B cell (primary cell): ENCODE measurements at regions not wholly inside any gene's neighbourhood (a gene's known extent, or its start where the extent isn't known, plus 50 kb on each side); places are given as distances from the start of the nearest gene placed in this dataset.

Experiments used
- ATAC-seq: fragments of 200-7000 bp; cut with Tn5 transposase; one replicate; pipeline ENCODE4 v1.10.0; 2021; ENCODE audit warnings: low read depth, mild to moderate bottlenecking, moderate number of reproducible peaks, moderate library complexity
- CTCF ChIA-PET: fragments of 350-600 bp; sonication (Branson Sonifier 250); formaldehyde crosslinking; loops from one replicate; lab custom pipeline; 2021; ENCODE audit warnings: antibody characterized with exemption, inconsistent platforms; lab: Charles Lee
- POLR2A ChIA-PET: fragments of 350-600 bp; sonication (Branson Sonifier 250); formaldehyde crosslinking; loops from one replicate; lab custom pipeline; 2021; ENCODE audit warnings: antibody characterized with exemption; lab: Charles Lee
- DNase-seq: peaks from one replicate; pipeline ENCODE4 v3.0.0; 2013
- H2AFZ ChIP-seq: 2 replicates; pipeline ENCODE4 v1.6.1; 2012; ENCODE audit warnings: mild to moderate bottlenecking, low read depth, low read length; ENCODE audit not compliant: insufficient read depth, poor library complexity, severe bottlenecking
- H3K27ac ChIP-seq, 2 donors: 1 replicate in 1 of 2; 2 replicates in 1 of 2; pipeline ENCODE4 v1.5.1; 2012 to 2013; ENCODE audit warnings: low read length in 2 of 2, mild to moderate bottlenecking in 2 of 2, moderate library complexity in 1 of 2
- H3K27me3 ChIP-seq, 4 experiments: fragments of 200-600 bp in 1 of 4; sonication (generic) in 1 of 4; replicated peaks in 1 of 4; 1 replicate in 2 of 4; 2 replicates in 2 of 4; pipeline versions ENCODE4 v1.6.1 to v1.7.0; 2013 to 2016; ENCODE audit warnings: low read length in 3 of 4, mild to moderate bottlenecking in 2 of 4, mixed read lengths in 1 of 4, moderate library complexity in 1 of 4; ENCODE audit not compliant: insufficient read depth in 4 of 4, control insufficient read depth in 3 of 4; ENCODE audit errors: control extremely low read depth in 1 of 4
- H3K36me3 ChIP-seq, 2 experiments: replicated peaks in 1 of 2; 1 replicate in 1 of 2; 2 replicates in 1 of 2; pipeline versions ENCODE4 v1.6.1 to v1.7.1; 2013; ENCODE audit warnings: low read length in 1 of 2; ENCODE audit not compliant: insufficient read depth in 2 of 2, control insufficient read depth in 1 of 2; ENCODE audit errors: control extremely low read depth in 1 of 2, extremely low read depth in 1 of 2
- H3K4me1 ChIP-seq, 2 donors: fragments of 200-600 bp in 1 of 2; sonication (generic) in 1 of 2; 1 replicate in 1 of 2; 2 replicates in 1 of 2; pipeline versions ENCODE4 v1.5.1 to v1.6.1; 2013 to 2017; ENCODE audit warnings: low read length in 2 of 2; ENCODE audit not compliant: control insufficient read depth in 2 of 2, insufficient read depth in 2 of 2
- H3K4me2 ChIP-seq: replicated peaks from 2 replicates; pipeline ENCODE3; 2012; ENCODE audit warnings: mild to moderate bottlenecking, low read depth, low read length; ENCODE audit not compliant: poor library complexity, severe bottlenecking
- H3K4me3 ChIP-seq, 5 experiments: fragments of 200-600 bp in 1 of 5; sonication (generic) in 1 of 5; 1 replicate in 3 of 5; 2 replicates in 2 of 5; pipeline versions ENCODE4 v1.5.1 to v1.7.0; 2011 to 2016; ENCODE audit warnings: low read length in 4 of 5, mild to moderate bottlenecking in 4 of 5, low read depth in 2 of 5, control low read depth in 1 of 5, moderate library complexity in 1 of 5; ENCODE audit not compliant: insufficient read depth in 1 of 5; ENCODE audit errors: control extremely low read depth in 1 of 5, extremely low read depth in 1 of 5
- H3K79me2 ChIP-seq: fragments of 200-600 bp; sonication (generic); one replicate; pipeline ENCODE4 v1.6.0; 2016; ENCODE audit warnings: low read length; ENCODE audit not compliant: control insufficient read depth, insufficient read depth
- H3K9ac ChIP-seq: fragments of 200-600 bp; sonication (generic); 2 replicates; pipeline ENCODE4 v1.6.1; 2017; ENCODE audit warnings: mild to moderate bottlenecking, low read length, moderate library complexity
- H3K9me3 ChIP-seq, 3 donors: one replicate each; pipeline versions ENCODE4 v1.6.1 to v1.7.1; 2013; ENCODE audit warnings: low read length in 2 of 3; ENCODE audit not compliant: control insufficient read depth in 2 of 3, insufficient read depth in 1 of 3; ENCODE audit errors: control extremely low read depth in 1 of 3
- H4K20me1 ChIP-seq: 2 replicates; pipeline ENCODE4 v1.6.0; 2012; ENCODE audit warnings: mild to moderate bottlenecking, low read length; ENCODE audit not compliant: insufficient read depth, control insufficient read depth, poor library complexity, severe bottlenecking
- H3K27ac Mint-ChIP-seq: one replicate; pipeline ENCODE4 v1.8.0; 2021; ENCODE audit warnings: mixed read lengths
- H3K27me3 Mint-ChIP-seq: one replicate; pipeline ENCODE4 v1.8.0; 2021; ENCODE audit warnings: mixed read lengths
- H3K4me1 Mint-ChIP-seq: one replicate; pipeline ENCODE4 v1.8.0; 2021; ENCODE audit warnings: mixed read lengths
- H3K4me3 Mint-ChIP-seq: one replicate; pipeline ENCODE4 v1.8.0; 2021; ENCODE audit warnings: mixed read lengths
- H3K9me3 Mint-ChIP-seq: one replicate; pipeline ENCODE4 v1.8.0; 2022; ENCODE audit warnings: mixed read lengths; ENCODE audit not compliant: insufficient read depth
- EZH2 ChIP-seq: IDR thresholded peaks from 2 replicates; pipeline ENCODE4 v1.6.1; 2012; ENCODE audit warnings: borderline replicate concordance, low read depth, mild to moderate bottlenecking, moderate library complexity, low read length; ENCODE audit not compliant: insufficient read depth, poor library complexity, severe bottlenecking
- WGBS: methylation state at CpG from one replicate; pipeline ENCODE4 v1.1.5; 2013; ENCODE audit warnings: missing lambda C conversion rate; ENCODE audit not compliant: insufficient coverage; 5-methylcytosine and 5-hydroxymethylcytosine counted together
- intact Hi-C: fragments of 100-400 bp; cut with micrococcal nuclease; formaldehyde crosslinking; loops from one replicate; pipeline ENCODE4 v1.10.0; 2022
- TF ChIP-seq, protein P1 (sequence below): fragments of 200-600 bp; IDR thresholded peaks from one replicate; pipeline ENCODE4 v1.8.0; 2022; ENCODE audit warnings: antibody characterized with exemption, mild to moderate bottlenecking

DNA sequence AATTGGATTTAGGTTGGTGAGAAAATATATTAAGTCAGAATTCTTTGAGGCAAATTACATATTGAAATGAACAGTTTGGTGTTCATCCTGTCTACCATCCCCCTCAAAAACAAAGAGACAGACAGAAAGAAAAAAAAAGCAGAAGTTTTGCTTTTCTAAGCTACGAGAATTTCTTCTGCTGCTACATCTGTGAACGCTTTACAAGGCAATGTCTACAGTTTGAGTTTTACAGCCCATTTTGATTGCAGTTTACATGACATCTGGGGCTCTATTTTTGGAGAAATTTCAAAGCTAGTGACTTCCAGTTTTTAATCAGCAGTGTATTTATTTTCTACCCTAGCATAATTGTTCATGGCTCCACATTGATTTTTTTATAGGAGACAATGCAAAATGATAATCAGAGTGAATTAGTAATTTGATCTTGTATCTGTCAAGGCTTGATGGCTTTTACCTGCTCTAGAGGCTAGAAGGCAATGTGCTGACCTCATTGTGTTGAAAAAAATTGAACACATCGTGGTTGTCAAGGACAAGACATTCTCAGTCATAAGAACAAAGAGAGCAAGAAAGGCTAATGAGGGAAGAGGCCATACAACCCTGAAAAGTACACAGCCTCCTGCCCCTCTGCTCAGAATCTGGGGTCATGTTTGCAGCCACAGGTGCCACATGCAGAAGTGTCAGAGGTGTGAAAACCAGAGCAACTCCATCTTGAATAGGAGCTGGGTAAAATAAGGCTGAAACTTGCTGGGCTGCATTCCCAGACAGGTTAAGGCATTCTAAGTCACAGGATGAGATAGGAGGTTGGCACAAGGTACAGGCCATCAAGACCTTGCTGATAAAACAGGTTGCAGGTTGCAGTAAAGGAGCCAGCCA lies 201.0 kb upstream of the CAMK1G start:
- CTCF ChIA-PET = no interaction called here
- Histone ChIP-seq H3K4me2 (no peak overlapping the region), H3K4me3 (no peak overlapping the region), H3K79me2 (no peaks in the 10 kb centered on the region), H3K36me3 (no peaks in the 10 kb centered on the region), H3K27me3 (no peaks in the 10 kb centered on the region), H3K27ac (no peak overlapping the region), H4K20me1 (no peaks in the 10 kb centered on the region), H3K9me3 (no peaks in the 10 kb centered on the region), H3K9ac (no peak overlapping the region), H3K4me1 (no peaks in the 10 kb centered on the region), H2AFZ (no peak overlapping the region)
- POLR2A ChIA-PET = no interaction called here
- intact Hi-C loops = no loop called here
- Mint-ChIP-seq H3K4me3 (no peak overlapping the region), H3K27ac (no peak overlapping the region), H3K4me1 (no peaks in the 10 kb centered on the region), H3K27me3 (no peaks in the 10 kb centered on the region), H3K9me3 (no peaks in the 10 kb centered on the region)
- ATAC-seq (no peak), DNase-seq (no peak)
- TF ChIP-seq EZH2 = no peak
- TF ChIP-seq, protein P1, sequence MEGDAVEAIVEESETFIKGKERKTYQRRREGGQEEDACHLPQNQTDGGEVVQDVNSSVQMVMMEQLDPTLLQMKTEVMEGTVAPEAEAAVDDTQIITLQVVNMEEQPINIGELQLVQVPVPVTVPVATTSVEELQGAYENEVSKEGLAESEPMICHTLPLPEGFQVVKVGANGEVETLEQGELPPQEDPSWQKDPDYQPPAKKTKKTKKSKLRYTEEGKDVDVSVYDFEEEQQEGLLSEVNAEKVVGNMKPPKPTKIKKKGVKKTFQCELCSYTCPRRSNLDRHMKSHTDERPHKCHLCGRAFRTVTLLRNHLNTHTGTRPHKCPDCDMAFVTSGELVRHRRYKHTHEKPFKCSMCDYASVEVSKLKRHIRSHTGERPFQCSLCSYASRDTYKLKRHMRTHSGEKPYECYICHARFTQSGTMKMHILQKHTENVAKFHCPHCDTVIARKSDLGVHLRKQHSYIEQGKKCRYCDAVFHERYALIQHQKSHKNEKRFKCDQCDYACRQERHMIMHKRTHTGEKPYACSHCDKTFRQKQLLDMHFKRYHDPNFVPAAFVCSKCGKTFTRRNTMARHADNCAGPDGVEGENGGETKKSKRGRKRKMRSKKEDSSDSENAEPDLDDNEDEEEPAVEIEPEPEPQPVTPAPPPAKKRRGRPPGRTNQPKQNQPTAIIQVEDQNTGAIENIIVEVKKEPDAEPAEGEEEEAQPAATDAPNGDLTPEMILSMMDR = no peak
- 71% methylated on average over 1 of the region's 3 CpGs for WGBS

DNA sequence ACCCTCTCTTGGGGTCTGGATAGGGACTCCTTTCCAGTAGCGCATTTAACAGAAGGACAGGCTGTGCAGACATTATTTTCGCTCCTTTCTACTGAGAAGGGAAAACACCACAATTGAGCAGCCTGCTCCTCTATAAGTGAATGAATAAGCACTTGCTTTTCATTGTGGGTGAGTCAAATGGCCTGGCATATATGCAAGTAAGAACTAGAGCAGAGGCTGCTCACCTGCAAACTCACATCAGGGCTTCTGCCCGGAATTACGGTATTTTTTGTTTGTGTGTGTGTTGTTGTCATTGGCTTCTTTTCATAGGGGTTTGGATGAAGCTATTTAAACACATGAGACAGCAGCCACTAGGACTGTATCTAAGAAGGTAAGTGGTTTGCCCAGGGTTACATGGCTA lies 200.1 kb upstream of the CAMK1G start:
- ChIA-PET POLR2A (no interaction called here), CTCF (interaction anchor here (1.1 kb wide), 1 partner anchor 13 kb away, joined by 3 read pairs; no protein-coding TSS in a partner anchor)
- TF ChIP-seq, protein P1 = no peak
- no peak for TF ChIP-seq EZH2
- H3K4me3 Mint-ChIP-seq = no peak overlapping the region
- Histone ChIP-seq H3K36me3 (no peaks in the 10 kb centered on the region), H3K9ac (no peak overlapping the region), H2AFZ (no peak overlapping the region), H3K9me3 (no peaks in the 10 kb centered on the region), H3K4me1 (no peaks in the 10 kb centered on the region), H4K20me1 (no peaks in the 10 kb centered on the region), H3K4me2 (no peak overlapping the region), H3K4me3 (no peak overlapping the region), H3K27me3 (no peaks in the 10 kb centered on the region), H3K79me2 (no peaks in the 10 kb centered on the region), H3K27ac (no peak overlapping the region)
- H3K27me3 Mint-ChIP-seq = no peaks in the 10 kb centered on the region
- no peak for DNase-seq
- intact Hi-C loops = no loop called here
- no peak overlapping the region for H3K27ac Mint-ChIP-seq
- no CpG with 5 or more reads among the region's 4 CpGs for WGBS
- H3K9me3 Mint-ChIP-seq = no peaks in the 10 kb centered on the region
- no peaks in the 10 kb centered on the region for H3K4me1 Mint-ChIP-seq
- ATAC-seq = no peak
